HCT116 (cell line): ENCODE measurements at regions not wholly inside any gene's neighbourhood (a gene's known extent, or its start where the extent isn't known, plus 50 kb on each side); places are given as distances from the start of the nearest gene placed in this dataset.

Experiments
- ATAC-seq: fragments of 200-7000 bp; cut with Tn5 transposase; 2 replicates; pipeline ENCODE4 v1.9.1; 2020; ENCODE audit warnings: mild to moderate bottlenecking, moderate library complexity
- BruUV-seq: library from RNA; stranded (reverse); fragments of 400-500 nt; replicated peaks from 2 replicates; lab custom pipeline; 2021; lab: Mats Ljungman, UMichigan
- CTCF ChIA-PET: fragments of 300-600 bp; sonication (Branson Sonifier 250); formaldehyde crosslinking; loops from one replicate; lab custom pipeline; 2021; ENCODE audit warnings: antibody characterized with exemption; lab: Charles Lee
- POLR2A ChIA-PET: fragments of 300-600, 350-600 bp; sonication (Branson Sonifier 250); formaldehyde crosslinking; loops from one replicate; lab custom pipeline; 2021; ENCODE audit warnings: antibody characterized with exemption; lab: Charles Lee
- RAD21 ChIA-PET, 2 experiments: fragments of 300-600 bp; sonication (Branson Sonifier 250); formaldehyde crosslinking; loops; one replicate each; lab custom pipeline; 2023; ENCODE audit warnings: low total read pairs in 2 of 2; ENCODE audit not compliant: uncharacterized antibody in 2 of 2, unreplicated experiment in 2 of 2, low non-redundant PET in 1 of 2; lab: Charles Lee
- DNase-seq: peaks from one replicate; pipeline ENCODE4 v3.0.0-alpha.2; 2010; ENCODE audit warnings: low read depth, low spot score
- H2AFZ ChIP-seq: fragments of 200-600 bp; shearing (Covaris generic), sonication (generic); 2 replicates; pipeline ENCODE4 v1.6.1; 2017; ENCODE audit warnings: low read depth, mixed run types, mixed read lengths, antibody characterized with exemption, low read length; ENCODE audit not compliant: poor library complexity, severe bottlenecking
- H3K27ac ChIP-seq: 2 replicates; pipeline ENCODE4 v1.5.1; 2012; ENCODE audit warnings: low read depth, low read length
- H3K27me3 ChIP-seq: fragments of 200-600 bp; sonication (generic); 2 replicates; pipeline ENCODE4 v1.6.1; 2016; ENCODE audit warnings: mixed run types, low read length, mixed read lengths; ENCODE audit not compliant: insufficient read depth
- H3K36me3 ChIP-seq, 2 experiments: fragments of 200-500 bp in 1 of 2; fragments of 200-600 bp in 1 of 2; sonication (Bioruptor generic) in 1 of 2; sonication (generic) in 1 of 2; 2 replicates each; pipeline versions ENCODE4 v1.5.1 to v1.6.1; 2014 to 2016; ENCODE audit warnings: low read length in 2 of 2, inconsistent platforms in 1 of 2, mixed read lengths in 1 of 2, mixed run types in 1 of 2; ENCODE audit not compliant: insufficient read depth in 2 of 2, control insufficient read depth in 1 of 2
- H3K4me1 ChIP-seq, 2 experiments: fragments of 200-600 bp in 1 of 2; sonication (generic) in 1 of 2; 2 replicates each; pipeline versions ENCODE4 v1.5.1 to v1.6.1; 2012 to 2017; ENCODE audit warnings: low read length in 2 of 2, inconsistent platforms in 1 of 2, mild to moderate bottlenecking in 1 of 2, mixed read lengths in 1 of 2, mixed run types in 1 of 2, moderate library complexity in 1 of 2; ENCODE audit not compliant: insufficient read depth in 2 of 2, control insufficient read depth in 1 of 2
- H3K4me2 ChIP-seq: fragments of 200-600 bp; sonication (generic); 2 replicates; pipeline ENCODE4 v1.6.1; 2017; ENCODE audit warnings: mixed run types, low read length, mixed read lengths
- H3K4me3 ChIP-seq, 2 experiments: fragments of 200-600 bp in 1 of 2; sonication (generic) in 1 of 2; replicated peaks in 1 of 2; 2 replicates each; pipeline ENCODE4 v1.5.1; 2011 to 2016; ENCODE audit warnings: low read length in 2 of 2, control low read depth in 1 of 2, low read depth in 1 of 2, mild to moderate bottlenecking in 1 of 2, mixed read lengths in 1 of 2, mixed run types in 1 of 2
- H3K79me2 ChIP-seq: fragments of 200-600 bp; sonication (generic); 2 replicates; pipeline ENCODE4 v1.6.1; 2017; ENCODE audit warnings: mild to moderate bottlenecking, mixed run types, low read length, moderate library complexity, mixed read lengths; ENCODE audit not compliant: insufficient read depth
- H3K9ac ChIP-seq: fragments of 200-600 bp; sonication (generic); 2 replicates; pipeline ENCODE4 v1.6.1; 2016; ENCODE audit warnings: low read length, mixed read lengths
- H3K9me2 ChIP-seq: fragments of 200-600 bp; sonication (generic), shearing (Covaris generic); 2 replicates; pipeline ENCODE4 v1.6.1; 2017; ENCODE audit warnings: mixed run types, mild to moderate bottlenecking, moderate library complexity; ENCODE audit not compliant: insufficient read depth
- H3K9me3 ChIP-seq, 2 experiments: fragments of 200-500 bp in 1 of 2; fragments of 200-600 bp in 1 of 2; sonication (Bioruptor generic) in 1 of 2; sonication (generic) in 1 of 2; 2 replicates each; pipeline ENCODE4 v1.6.1; 2014 to 2017; ENCODE audit warnings: low read length in 2 of 2, mixed read lengths in 2 of 2, inconsistent platforms in 1 of 2, low read depth in 1 of 2, mild to moderate bottlenecking in 1 of 2, mixed run types in 1 of 2, moderate library complexity in 1 of 2; ENCODE audit not compliant: control insufficient read depth in 1 of 2, insufficient read depth in 1 of 2
- H4K20me1 ChIP-seq: fragments of 200-600 bp; sonication (generic), shearing (Covaris generic); 2 replicates; pipeline ENCODE4 v1.6.1; 2017; ENCODE audit warnings: mixed run types, mild to moderate bottlenecking, moderate library complexity; ENCODE audit not compliant: insufficient read depth
- CBX3 ChIP-seq: IDR thresholded peaks from 2 replicates; pipeline ENCODE4 v1.6.1; 2012; ENCODE audit warnings: low read depth
- CEBPB ChIP-seq: IDR thresholded peaks from 2 replicates; pipeline ENCODE4 v1.6.1; 2012; ENCODE audit warnings: low read depth
- EZH2 ChIP-seq: fragments of 200-600 bp; sonication (generic); IDR thresholded peaks from 2 replicates; pipeline ENCODE4 v1.6.1; 2017; ENCODE audit warnings: antibody characterized with exemption, mixed run types
- RAD21 ChIP-seq: IDR thresholded peaks from 2 replicates; pipeline ENCODE4 v1.6.1; 2012; ENCODE audit warnings: low read depth, mild to moderate bottlenecking
- SIN3A ChIP-seq: IDR thresholded peaks from 2 replicates; pipeline ENCODE4 v1.6.1; 2012; ENCODE audit warnings: low read depth
- TCF7L2 ChIP-seq: IDR thresholded peaks from 2 replicates; pipeline ENCODE4 v1.7.0; 2011; ENCODE audit warnings: borderline replicate concordance, inconsistent platforms; ENCODE audit not compliant: insufficient read depth, insufficient read length; ENCODE audit errors: extremely low read depth
- YY1 ChIP-seq: IDR thresholded peaks from 2 replicates; pipeline ENCODE4 v1.6.1; 2011; ENCODE audit warnings: low read length, low read depth, moderate library complexity, mild to moderate bottlenecking; ENCODE audit not compliant: insufficient replicate concordance; ENCODE audit errors: extremely low read depth
- ZNF274 ChIP-seq: fragments of 200-500 bp; sonication (Bioruptor generic); IDR thresholded peaks from 2 replicates; pipeline ENCODE4 v1.6.1; 2014; ENCODE audit warnings: mild to moderate bottlenecking, low read depth, low read length, inconsistent platforms
- intact Hi-C: fragments of 100-400 bp; cut with micrococcal nuclease; formaldehyde crosslinking; loops from 2 replicates; pipeline ENCODE4 v1.10.0; 2022
- TF ChIP-seq, protein P1 (sequence below): IDR thresholded peaks from 2 replicates; pipeline ENCODE4 v1.6.1; 2012
- TF ChIP-seq, protein P2 (sequence below), 3 experiments: fragments of 200-600 bp in 1 of 3; sonication (generic) in 1 of 3; IDR thresholded peaks in 2 of 3; conservative IDR thresholded peaks in 1 of 3; 2 replicates each; pipeline ENCODE4 v1.5.1; 2012 to 2017; ENCODE audit warnings: low read depth in 2 of 3, low read length in 2 of 3, antibody characterized with exemption in 1 of 3, borderline replicate concordance in 1 of 3, control low read depth in 1 of 3, mild to moderate bottlenecking in 1 of 3, mixed read lengths in 1 of 3, mixed run types in 1 of 3, moderate library complexity in 1 of 3; ENCODE audit not compliant: insufficient read depth in 1 of 3
- TF ChIP-seq, protein P3 (sequence below): IDR thresholded peaks from 2 replicates; pipeline ENCODE4 v1.6.1; 2012
- TF ChIP-seq, protein P4 (sequence below): IDR thresholded peaks from 2 replicates; pipeline ENCODE4 v1.6.1; 2011; ENCODE audit warnings: mild to moderate bottlenecking, low read length, moderate library complexity; ENCODE audit not compliant: insufficient replicate concordance; ENCODE audit errors: extremely low read depth

DNA sequence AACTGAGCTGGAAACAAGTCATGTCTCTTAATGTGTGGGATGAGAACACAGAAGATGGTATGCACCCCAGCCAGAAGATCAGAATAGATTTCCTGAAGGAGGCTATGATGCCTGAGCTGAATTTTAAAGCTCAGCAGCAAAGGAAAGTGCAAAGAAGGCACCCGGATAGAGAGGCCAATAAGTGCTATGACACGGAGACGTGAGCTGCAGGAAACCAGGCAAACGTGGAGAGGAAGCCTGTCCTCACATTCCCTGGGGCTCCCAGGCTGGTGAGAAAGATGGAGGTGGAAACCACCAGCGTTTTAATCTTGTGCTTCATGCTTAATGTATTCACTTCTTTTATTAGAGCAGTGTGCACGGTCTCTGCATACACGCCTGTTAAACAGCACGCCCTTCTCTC, 302.1 kb downstream of the HAPSTR1 start:
- no peak overlapping the region for H3K4me2 ChIP-seq
- DNase-seq = no peak
- ChIA-PET RAD21 (no interaction called here), CTCF (no interaction called here), POLR2A (no interaction called here)
- TF ChIP-seq, protein P1, sequence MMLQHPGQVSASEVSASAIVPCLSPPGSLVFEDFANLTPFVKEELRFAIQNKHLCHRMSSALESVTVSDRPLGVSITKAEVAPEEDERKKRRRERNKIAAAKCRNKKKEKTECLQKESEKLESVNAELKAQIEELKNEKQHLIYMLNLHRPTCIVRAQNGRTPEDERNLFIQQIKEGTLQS = no peak
- TF ChIP-seq, protein P2, sequence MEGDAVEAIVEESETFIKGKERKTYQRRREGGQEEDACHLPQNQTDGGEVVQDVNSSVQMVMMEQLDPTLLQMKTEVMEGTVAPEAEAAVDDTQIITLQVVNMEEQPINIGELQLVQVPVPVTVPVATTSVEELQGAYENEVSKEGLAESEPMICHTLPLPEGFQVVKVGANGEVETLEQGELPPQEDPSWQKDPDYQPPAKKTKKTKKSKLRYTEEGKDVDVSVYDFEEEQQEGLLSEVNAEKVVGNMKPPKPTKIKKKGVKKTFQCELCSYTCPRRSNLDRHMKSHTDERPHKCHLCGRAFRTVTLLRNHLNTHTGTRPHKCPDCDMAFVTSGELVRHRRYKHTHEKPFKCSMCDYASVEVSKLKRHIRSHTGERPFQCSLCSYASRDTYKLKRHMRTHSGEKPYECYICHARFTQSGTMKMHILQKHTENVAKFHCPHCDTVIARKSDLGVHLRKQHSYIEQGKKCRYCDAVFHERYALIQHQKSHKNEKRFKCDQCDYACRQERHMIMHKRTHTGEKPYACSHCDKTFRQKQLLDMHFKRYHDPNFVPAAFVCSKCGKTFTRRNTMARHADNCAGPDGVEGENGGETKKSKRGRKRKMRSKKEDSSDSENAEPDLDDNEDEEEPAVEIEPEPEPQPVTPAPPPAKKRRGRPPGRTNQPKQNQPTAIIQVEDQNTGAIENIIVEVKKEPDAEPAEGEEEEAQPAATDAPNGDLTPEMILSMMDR (IDR thresholded peaks at IDR 0.05 in 2 of 3, conservative IDR thresholded peaks at IDR 0.05 in 1 of 3; ENCODE audit: borderline replicate concordance in 1 of 3, insufficient read depth in 1 of 3, low read depth in 2 of 3, low read length in 2 of 3) = no peak
- TF ChIP-seq EZH2 = no peak
- no peak for TF ChIP-seq YY1
- TF ChIP-seq, protein P3, sequence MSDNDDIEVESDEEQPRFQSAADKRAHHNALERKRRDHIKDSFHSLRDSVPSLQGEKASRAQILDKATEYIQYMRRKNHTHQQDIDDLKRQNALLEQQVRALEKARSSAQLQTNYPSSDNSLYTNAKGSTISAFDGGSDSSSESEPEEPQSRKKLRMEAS = no peak
- no peak for TF ChIP-seq TCF7L2
- no peak for TF ChIP-seq SIN3A
- no peak for TF ChIP-seq CEBPB
- TF ChIP-seq RAD21 = no peak
- TF ChIP-seq, protein P4, sequence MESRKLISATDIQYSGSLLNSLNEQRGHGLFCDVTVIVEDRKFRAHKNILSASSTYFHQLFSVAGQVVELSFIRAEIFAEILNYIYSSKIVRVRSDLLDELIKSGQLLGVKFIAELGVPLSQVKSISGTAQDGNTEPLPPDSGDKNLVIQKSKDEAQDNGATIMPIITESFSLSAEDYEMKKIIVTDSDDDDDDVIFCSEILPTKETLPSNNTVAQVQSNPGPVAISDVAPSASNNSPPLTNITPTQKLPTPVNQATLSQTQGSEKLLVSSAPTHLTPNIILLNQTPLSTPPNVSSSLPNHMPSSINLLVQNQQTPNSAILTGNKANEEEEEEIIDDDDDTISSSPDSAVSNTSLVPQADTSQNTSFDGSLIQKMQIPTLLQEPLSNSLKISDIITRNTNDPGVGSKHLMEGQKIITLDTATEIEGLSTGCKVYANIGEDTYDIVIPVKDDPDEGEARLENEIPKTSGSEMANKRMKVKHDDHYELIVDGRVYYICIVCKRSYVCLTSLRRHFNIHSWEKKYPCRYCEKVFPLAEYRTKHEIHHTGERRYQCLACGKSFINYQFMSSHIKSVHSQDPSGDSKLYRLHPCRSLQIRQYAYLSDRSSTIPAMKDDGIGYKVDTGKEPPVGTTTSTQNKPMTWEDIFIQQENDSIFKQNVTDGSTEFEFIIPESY = no peak
- no peak for TF ChIP-seq ZNF274
- no peak for TF ChIP-seq CBX3
- H3K36me3 ChIP-seq = no peaks in the 10 kb centered on the region
- no peaks in the 10 kb centered on the region for H3K79me2 ChIP-seq
- no TSS peak for BruUV-seq
- H3K4me1 ChIP-seq = no peaks in the 10 kb centered on the region
- intact Hi-C loops = no loop called here
- H3K9ac ChIP-seq = no peak overlapping the region
- H2AFZ ChIP-seq = no peak overlapping the region
- no peak overlapping the region for H3K27ac ChIP-seq
- no peaks in the 10 kb centered on the region for H4K20me1 ChIP-seq
- H3K9me3 ChIP-seq = no peaks in the 10 kb centered on the region
- ATAC-seq = no peak
- no peaks in the 10 kb centered on the region for H3K9me2 ChIP-seq
- peaks cover 6% of the 10 kb centered on the region; the same call in 1 of the 2 replicates for H3K27me3 ChIP-seq
- no peak overlapping the region for H3K4me3 ChIP-seq
